HCEC 1CT (cell line): ENCODE measurements at regions not wholly inside any gene's neighbourhood (a gene's known extent, or its start where the extent isn't known, plus 50 kb on each side); places are given as distances from the start of the nearest gene placed in this dataset.

Experiments
- DNase-seq: peaks from one replicate; pipeline ENCODE4 v3.0.0-alpha.2; 2017

DNA sequence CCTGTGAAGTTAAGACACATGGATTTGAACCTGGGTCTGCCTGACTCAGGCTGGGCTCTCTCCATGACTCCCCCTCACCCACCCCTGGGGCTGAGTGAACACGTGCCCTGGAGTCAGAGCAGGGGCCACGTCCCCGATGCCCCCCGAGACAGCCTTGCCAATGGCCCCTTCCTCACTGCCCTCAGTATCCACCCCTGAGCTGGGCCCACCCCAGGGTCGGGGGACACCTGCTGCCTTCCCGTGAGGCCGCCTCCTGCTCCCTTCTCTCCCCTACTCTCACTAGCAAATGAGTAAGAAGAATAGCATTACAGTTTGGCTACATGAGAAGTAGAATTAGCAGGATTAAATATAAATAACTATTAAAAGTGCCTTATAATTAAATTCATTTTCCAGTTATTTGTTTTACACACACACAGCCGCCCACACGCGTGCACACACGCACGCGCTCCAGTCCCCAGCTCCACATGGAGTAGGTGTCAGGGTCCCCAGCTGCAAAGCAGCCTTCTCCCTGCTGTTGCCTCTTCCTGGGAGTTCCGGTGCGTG is 117.4 kb upstream of the LINGO1 start:
- DNase-seq: no peak

DNA sequence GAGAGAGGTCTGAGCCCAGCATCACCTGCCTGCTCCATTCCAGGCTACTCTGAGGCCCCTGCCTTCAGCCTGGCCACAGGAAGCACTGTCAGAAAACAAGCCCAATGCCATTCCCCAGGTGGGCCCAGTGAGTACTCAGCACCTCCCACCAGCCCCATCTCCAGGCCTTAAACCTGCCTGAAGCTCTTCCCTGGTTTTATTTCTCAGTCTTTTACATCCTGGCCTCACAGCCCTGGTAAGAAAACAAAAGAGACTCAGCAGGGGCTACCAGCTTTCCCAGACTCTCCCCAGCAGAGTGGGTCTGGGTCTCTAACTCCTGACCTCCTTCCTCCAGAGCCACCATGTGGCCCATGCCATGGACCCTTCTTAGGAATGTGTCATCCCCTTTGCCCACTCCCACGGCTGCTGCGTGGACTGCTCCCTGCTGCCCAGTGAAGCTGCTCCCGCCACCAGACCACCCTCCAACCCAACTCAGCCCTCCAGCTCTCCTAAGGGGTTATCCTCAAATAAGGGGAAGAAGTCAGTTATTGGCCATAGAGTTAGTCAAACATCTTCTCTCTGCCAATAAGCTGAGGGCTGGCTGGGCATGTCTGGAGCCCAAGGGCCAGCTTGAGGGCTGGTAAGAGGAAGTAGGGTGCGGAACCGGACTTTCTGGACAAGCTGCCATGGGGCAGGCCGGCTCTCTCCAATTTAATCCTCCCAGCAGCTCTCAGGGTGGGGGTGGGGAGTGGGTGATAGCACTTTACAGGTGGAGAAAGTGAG is 116.7 kb upstream of the LINGO1 start:
- no peak for DNase-seq

DNA sequence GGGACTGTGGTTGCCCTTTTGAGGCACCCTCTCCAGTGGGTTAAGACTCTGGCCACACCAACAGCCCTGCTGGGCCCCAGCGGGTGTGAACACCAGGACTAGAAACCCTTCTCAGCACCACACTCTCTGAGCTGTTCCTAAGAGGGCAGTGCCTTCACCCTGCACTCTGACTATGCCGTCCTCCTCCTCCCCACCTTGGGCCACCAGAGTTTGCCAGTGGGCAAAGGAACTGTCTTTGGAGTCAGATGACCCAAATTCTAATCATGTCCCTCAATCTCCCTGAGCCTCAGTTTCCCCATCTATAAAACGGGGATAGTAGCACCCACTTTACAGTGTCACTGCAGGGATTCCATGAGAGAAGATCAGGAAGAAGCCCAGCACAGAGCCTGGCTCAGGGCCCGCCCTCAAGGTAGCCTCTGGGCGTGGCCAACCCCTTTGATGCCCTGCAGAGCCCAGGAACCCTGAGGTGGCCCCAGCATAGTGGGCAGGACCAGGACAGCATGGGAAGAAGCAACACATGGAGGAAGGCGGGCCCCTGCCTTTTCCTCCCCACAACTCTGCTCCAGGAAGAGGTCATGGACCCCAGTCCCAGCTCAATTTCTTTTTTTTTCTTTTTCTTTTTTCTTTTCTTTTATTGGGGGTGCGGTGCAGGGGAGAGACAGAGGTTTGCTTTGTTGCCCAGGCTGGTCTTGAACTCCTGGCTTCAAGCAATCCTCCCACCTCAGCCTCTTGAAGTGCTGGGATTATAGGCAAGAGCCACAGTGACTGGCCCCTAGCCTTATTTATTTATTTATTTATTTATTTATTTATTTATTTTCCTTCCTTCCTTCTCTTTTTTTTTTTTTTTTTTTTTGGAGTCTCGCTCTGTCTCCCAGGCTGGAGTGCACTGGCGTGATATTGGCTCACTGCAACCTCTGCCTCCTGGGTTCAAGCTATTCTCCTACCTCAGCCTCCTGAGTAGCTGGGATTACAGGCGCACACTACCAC is 115.7 kb upstream of the LINGO1 start:
- DNase-seq: no peak

DNA sequence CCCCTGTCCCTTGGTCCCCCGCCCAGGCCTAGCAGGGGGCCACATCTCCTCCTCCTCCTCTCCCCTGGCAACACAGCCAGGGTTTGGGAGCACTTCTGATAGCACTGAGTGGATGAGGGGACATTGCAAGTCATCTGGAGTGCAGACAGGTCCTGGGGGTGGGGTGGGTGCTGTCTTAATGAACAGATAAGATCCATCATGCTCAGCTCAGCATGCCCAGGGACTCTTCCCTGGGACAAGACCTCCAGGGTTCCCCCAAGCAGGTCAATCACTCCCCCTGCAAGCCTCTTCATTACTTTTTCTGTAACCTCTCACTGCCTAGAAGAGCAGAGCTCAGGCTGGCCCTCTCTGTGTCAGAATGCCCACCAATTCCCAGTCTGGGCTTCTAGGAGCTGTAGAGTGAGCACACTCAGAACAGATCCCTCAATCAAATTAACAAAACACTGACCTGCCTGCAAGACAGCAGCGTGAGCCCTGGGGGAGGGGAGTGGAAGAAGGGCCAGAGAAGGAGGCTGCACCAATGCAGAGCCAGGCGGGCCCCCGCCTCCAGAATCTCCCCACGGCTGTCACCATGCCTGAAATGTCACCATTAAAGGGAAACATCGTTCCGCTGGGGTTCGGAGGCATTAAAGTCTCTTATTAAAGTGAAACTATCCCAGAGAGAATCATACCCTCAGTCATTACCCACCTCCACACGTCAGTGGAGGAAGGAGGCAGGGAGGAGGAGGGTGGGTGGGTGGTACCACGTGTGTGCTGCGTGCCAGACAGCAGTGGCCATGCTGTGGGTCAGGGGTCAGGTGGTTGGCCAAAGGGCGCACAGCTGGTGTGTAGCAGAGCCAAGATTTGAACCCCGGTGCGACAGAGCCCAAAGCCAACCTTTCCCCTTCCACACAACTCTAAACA is 114.7 kb upstream of the LINGO1 start:
- no peak for DNase-seq

DNA sequence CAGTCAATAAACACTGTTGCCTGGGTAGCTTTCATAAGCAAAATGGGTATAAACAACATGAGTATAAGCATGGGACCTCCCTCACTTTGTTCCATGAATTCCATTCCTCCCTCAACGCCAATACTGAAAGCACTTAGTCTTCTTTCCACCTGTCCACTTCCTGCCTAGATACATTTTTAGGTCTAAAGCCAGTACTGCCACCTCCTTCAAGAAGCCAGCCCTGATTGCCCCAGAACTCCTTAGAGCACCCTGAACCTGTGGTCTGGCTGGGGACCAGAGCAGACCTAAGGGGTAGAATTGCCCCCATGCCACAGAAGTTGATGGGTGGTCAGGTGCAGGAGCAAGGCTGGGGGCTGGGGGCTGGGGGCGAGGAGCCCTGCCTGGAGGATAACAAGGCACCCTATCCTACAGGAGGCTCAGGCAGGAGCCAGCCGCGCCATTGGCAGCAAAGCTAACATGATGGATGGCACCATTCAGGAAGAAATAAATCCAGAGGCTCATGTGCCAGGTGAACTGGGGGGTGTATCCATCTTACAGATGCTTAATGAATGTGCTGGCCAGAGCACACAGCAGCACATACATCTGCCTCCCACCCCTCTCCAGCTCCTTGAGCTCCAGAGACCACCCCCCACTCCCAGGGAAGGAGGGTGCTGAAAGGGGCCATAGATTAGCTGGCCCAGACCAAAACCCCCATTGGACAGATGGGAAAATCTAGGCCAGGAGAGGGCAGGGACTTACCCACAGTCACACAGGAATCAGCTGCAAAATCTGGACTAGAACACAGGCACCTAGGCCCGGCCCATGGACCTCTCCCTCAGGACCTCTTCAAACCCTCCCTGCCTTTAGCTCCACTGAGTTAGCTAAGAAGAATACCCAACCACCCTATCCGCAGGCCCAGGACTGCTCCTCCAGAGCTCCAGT is 113.8 kb upstream of the LINGO1 start:
- no peak for DNase-seq

DNA sequence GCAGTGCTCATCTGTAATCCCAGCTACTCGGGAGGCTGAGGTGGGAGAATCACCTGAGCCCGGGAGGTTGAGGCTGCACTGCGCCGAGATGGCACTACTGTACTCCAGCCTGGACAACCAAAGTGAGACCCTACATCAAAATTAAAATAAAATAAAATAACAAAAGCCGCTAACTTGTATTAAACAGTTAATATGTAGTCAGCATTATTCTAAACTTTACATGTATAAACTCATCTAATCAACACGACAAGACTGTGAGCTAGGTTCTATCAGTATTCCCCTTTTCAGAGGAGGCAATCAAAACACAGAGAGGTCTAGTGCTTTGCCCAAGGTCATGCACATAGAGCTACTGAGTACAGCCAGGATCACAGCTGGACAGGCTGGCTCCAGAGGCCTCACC is 111.7 kb upstream of the LINGO1 start:
- no peak for DNase-seq

DNA sequence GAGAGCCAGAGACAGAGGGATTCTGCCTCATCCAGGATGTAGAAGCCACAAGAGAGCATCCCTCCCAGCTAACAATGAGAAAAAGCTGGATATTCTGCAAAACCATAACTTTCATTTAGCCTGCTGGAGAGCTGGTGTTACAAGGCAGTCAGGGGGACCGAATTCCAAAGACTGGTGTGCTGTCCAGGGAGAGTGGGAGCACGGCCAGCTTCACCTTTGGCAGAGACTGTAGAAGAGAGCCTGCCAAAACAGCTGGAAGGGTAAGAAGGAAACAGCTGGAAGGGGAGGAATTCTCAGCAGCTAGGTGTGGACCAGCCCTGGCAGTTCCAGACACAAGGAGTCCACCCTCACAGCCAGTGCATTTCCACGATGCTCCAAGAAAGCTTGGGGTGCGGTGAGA is 109.9 kb upstream of the LINGO1 start:
- DNase-seq: no peak

DNA sequence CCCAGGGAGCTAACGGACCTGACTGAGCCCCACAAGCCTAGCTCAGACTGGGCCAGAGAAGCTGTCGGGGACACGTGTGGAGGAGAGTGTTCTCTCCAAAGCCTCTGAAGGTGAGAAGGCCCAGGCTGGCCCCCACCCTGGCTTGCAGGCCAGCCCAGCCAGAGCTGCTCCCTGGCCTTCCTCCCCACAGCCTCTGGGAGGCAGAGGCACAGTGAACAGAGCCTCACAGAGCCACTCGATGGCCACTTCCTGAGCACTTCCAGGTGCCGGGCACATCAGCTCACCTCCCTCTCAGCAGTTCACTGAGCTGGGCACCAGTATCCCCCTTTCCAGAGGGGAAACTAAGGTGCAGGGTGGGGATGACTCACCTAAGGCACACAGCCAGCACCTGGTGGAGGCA is 109.4 kb upstream of the LINGO1 start:
- no peak for DNase-seq

DNA sequence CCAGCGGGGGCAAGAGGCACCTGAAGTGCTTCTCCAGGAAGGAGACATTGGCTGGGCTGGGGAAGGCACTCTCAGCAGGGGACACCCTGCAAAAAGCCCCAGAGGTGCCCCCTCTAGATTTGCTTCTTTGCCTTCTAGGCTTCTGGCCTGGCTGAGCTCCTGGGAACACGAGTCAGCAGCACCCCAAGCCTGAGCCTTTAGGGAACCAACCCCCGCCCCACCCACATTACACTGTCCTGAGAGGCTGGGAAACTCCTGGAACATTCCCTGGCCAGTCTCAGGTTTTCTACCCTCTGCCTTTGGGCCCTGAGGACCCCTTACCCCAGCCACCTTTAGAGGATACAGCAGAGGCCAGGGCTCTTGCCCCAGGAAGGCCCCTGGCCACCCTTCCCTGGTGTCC is 108.4 kb upstream of the LINGO1 start:
- no peak for DNase-seq

DNA sequence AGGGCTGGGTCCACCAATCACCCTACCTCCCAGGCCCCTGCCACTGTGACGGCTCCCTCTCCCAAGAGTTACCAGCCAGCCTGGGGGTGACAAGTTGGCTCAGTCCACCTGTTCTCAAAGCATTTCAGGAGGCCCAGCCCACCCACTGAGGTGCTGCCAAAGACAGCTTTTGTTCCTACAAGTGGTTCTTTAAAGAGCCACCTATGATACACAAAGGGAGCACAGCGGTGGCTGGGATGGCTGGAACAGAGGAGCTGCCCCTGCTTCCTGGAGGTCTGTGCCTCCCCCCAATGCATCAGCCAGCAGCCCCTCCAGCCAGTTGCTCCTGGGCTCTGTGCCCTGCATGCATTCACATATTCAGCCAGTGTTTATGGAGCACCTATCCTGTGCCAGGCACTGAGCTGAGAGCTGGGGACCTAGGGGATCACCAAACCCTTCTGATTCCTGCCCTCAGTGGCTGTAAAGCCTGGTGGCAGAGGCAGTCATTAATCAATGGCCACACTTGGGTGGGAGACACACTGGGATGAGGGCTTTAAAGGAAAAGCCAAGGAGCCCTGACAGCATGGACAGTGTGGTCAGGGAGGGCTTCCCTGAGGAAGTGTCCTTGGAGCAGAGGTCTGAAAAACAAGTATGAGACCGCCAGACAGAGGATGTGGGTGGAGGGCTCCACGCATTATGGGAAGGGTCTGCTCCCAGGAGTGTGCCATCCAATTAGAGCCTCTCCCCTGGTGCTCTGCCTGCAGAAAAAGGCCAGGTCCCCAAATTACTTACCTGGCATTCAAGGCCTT is 107.1 kb upstream of the LINGO1 start:
- no peak for DNase-seq

DNA sequence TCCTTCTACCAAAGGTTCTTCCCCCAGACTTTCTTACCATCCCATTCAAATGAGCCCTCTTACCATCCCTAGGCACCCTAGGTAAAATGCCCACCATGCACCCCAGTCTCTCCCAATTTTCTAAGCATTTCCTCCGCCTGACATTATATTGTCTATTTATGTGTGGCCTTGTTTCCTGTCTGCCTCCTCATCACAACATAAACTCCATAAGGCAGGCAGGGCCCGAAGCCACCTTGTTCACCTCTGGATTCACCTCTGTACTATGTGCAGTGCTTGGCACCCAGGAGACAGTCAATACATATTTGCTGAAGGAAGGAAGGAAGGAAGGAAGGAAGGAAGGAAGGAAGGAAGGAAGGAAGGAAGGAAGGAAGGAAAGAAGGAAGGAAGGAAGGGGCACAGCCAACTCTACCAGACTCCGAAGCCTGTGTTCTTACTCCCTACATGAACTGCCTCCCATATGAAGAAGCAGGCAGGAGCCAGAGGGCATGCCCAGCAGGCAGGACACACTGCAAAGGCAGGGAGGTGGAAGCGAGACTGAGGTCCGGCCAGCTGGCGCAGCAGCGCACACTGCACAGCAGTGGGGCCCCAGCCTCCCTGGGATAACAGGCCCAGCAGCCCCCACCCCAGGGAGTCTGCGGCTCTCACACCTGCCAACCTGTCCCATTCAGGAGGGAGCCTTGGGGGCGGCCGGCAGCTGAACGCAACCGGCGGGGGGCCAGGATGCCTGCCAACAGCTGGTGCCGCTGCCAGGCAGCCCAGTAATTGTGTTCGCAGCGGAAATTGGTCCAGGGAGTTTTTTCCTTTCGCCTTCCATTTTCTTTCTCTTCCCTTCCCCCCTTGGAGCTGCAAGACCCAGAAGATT is 106.0 kb upstream of the LINGO1 start:
- DNase-seq: no peak

DNA sequence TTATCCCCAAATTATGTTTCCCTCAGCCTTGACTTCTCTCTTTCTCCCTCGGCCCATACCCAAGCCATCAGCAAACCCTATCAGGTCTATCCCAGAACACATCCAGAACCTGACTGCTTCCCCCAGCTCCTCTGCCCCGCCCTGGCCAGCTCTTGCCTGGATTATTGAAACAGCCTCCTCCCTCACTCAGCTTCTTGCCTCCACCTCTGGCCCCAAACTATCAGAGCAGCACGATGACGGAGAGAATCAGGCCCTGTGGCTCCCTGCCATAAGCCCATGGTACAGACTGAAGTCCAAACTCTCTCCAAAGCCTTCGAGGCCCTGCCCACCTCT is 105.3 kb upstream of the LINGO1 start:
- DNase-seq: no peak

DNA sequence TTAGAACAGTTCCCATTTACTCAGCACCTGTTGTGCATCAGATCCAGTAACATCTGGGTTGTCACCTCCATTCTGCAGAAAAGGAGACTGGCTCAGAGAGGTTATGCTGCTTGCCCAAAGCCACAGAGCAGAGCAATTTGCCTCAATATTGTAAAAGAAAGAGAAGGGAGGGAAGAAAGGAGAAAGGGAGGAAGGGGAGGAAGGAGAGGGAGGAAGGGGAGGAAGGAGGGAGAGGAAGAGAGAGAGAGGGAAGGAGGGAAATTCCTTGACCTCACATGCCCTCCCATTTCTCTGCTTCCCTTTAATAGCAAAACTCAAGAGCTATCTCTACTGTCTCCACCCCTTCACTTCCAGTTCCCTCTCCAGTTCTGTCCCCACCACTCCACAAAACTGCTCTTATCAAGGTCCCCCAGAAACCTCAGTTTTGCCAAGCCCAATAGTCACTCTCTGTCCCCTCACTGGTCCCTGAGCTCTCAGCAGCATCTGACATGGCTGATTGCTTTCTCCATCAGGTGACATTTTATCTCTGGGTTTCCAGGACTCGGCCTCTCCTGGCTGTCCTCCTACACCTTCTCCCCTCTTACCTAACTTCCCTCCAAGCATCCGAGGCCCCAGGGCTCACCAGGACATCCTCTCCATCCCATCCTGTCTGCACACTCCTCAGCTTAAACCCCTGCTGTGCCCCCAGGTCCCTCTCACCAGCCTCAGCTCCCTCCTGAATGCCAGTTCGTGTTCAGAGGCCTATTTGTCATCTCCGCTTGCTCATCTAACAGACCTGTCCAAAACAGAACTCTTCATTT is 104.7 kb upstream of the LINGO1 start:
- DNase-seq: no peak

DNA sequence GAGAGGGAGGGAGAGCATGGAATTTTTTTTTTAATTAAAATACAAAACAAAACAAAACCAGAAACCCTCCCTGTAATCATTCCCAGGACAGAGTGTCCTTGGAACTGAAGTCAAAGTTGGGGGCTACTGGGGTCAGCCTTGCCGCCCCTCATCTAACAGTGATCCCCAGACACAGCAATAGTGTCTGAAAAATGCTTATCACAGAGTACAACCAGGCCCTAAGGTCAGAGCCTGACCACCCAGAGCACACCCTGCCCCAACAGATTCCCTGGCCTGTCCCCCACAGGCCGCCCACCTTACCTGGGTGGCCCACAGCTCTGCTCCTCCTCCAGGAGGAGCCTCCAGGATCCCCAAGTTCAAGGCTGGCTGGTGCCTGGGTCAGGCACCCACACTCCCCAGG is 101.6 kb upstream of the LINGO1 start:
- no peak for DNase-seq

DNA sequence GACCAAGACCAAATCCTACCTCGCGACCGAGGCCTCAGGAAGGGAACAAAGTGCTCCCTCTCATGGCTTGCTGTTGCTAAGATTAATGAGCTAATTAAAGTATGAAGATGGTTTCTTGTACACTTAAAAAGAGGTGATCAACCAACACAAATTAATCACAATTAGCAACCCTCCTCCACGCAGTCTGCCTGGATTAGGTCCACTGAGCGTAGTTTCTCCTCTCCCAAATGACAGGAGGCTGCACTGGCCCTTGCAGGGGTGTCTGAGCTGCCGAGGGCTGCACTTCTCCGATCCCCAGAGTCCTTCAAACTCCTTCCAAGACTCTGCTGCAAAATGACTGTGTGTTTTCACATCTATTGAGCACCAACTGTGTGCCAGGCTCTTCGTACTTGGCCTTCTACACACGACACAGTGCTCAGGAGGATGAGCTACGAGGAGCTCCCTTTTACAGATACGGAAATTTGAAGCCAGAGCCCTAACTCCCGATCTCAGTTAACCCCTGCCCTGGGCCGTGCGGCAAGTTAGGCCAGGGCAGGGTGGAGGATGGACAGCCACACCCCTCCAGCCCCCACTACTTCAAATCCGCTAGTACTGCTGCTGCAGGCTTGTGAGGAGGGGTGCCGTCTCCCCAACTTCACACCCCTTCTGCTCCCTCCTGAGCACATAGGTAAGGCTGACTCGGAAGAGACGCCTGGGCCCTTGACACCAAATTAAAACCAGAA is 101.0 kb upstream of the LINGO1 start:
- DNase-seq: no peak

DNA sequence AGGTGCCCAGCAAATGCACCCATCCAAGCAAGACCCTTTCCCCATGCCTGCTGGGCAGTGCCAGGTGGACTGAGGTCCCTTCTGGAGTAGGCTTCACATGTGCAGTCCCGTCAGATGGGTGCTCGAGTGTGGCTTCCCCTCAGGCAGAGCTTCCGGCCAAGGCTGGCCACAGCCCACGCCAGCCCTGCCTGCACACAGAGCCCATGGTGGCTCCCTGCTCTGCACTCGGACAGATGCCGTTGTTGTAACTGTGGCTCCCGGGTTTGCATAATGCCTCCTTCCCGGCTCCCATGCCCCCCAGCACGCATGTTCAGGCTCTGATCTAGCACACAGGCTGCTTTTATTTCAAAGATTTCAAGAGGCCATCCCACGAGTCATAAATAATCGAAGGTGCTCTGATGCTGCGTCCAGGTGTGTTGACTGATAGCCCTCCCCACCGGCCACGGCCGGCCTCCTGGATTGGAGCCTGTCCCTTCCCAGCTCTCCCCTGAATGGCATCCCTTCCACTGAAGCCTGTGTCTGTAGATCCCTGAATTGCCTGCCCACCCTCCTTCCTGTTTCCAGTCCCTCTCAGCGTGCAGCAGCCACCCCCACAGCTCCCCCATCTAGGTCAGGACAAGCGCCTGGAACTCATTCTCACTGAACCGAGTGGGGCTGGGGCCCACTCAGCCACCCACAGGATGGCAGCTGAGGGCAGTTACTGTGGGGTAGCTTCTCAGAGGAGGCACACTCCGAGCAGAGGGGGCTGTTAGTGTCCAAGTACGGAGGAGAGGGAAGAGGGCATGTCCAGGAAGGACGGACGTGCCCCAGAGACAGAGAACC is 100.0 kb upstream of the LINGO1 start:
- DNase-seq: no peak

DNA sequence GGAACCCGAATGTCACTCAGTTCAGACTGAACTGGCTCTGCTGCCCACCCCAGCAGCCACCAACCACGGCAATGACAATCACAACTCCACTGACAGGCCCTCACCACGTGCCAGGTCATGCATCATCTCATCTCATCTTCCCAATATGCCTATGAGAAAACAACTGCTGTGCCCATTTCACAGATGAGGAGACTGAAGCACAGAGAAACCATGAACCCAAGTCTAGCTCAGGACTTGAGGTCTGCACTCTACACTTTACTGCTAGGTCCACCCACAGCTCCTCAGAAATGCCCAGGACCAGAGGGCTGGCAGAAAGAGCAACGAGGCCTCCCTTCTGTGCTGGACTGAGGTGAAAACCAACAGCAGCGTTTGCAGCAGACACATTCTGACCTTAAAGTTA is 99.2 kb upstream of the LINGO1 start:
- no peak for DNase-seq
